PFSK-1 (cell line): ENCODE measurements at regions not wholly inside any gene's neighbourhood (a gene's known extent, or its start where the extent isn't known, plus 50 kb on each side); places are given as distances from the start of the nearest gene placed in this dataset.

ENCODE experiments used
- POLR2AphosphoS5 ChIP-seq: IDR thresholded peaks from 2 replicates; pipeline ENCODE4 v1.6.1; 2012; ENCODE audit warnings: low read depth, mild to moderate bottlenecking, control low read depth, low read length, moderate library complexity
- REST ChIP-seq, 2 experiments: IDR thresholded peaks; 2 replicates each; pipeline versions ENCODE4 v1.6.1 to v1.8.0; 2011 to 2012; ENCODE audit warnings: low read depth in 2 of 2, low read length in 2 of 2, control low read depth in 1 of 2, inconsistent platforms in 1 of 2, mild to moderate bottlenecking in 1 of 2, moderate library complexity in 1 of 2; ENCODE audit not compliant: insufficient read depth in 1 of 2

GRCh38 chr4:176539785-176540175 lies 220.0 kb downstream of the SPCS3 start:
- TF ChIP-seq REST (IDR thresholded peaks at IDR 0.05; ENCODE audit: insufficient read depth in 1 of 2, low read depth in 2 of 2, low read length in 2 of 2), result no peak
- TF ChIP-seq POLR2AphosphoS5, result no peak
